Ascending aorta (tissue), 2 donors: ENCODE measurements at regions not wholly inside any gene's neighbourhood (a gene's known extent, or its start where the extent isn't known, plus 50 kb on each side); places are given as distances from the start of the nearest gene placed in this dataset.

Experiments
- DNase-seq, 2 donors: peaks; one replicate each; pipeline ENCODE4 v3.0.0-alpha.2; 2019; ENCODE audit warnings: low spot score in 2 of 2
- H3K27ac ChIP-seq, 2 donors: fragments of 200-600 bp; sonication (generic); one replicate each; pipeline ENCODE4 v1.5.1; 2016 to 2017; ENCODE audit warnings: mild to moderate bottlenecking in 1 of 2
- H3K27me3 ChIP-seq: fragments of 200-600 bp; sonication (generic); one replicate; pipeline ENCODE4 v1.5.1; 2017
- H3K36me3 ChIP-seq, 2 donors: fragments of 200-600 bp; sonication (generic); one replicate each; pipeline ENCODE4 v1.5.1; 2016
- H3K4me1 ChIP-seq, 2 donors: fragments of 200-600 bp; sonication (generic); one replicate each; pipeline ENCODE4 v1.5.1; 2016 to 2017; ENCODE audit warnings: mild to moderate bottlenecking in 1 of 2
- H3K4me3 ChIP-seq, 2 donors: fragments of 200-600 bp; sonication (generic); one replicate each; pipeline ENCODE4 v1.5.1; 2016 to 2017; ENCODE audit warnings: mild to moderate bottlenecking in 1 of 2
- H3K9me3 ChIP-seq, 2 donors: fragments of 200-600 bp; sonication (generic); one replicate each; pipeline ENCODE4 v1.5.1; 2016
- intact Hi-C: fragments of 100-400 bp; cut with DNase I; formaldehyde crosslinking; loops from one replicate; pipeline ENCODE4 v1.15.1; 2023
- TF ChIP-seq, protein P1 (sequence below), 3 experiments: fragments of 200-600 bp in 2 of 3; fragments of 450-650 bp in 1 of 3; sonication (generic) in 2 of 3; IDR thresholded peaks; one replicate each; pipeline ENCODE4 v1.5.1; 2016 to 2019; ENCODE audit warnings: antibody characterized with exemption in 3 of 3, mild to moderate bottlenecking in 1 of 3, moderate library complexity in 1 of 3

DNA sequence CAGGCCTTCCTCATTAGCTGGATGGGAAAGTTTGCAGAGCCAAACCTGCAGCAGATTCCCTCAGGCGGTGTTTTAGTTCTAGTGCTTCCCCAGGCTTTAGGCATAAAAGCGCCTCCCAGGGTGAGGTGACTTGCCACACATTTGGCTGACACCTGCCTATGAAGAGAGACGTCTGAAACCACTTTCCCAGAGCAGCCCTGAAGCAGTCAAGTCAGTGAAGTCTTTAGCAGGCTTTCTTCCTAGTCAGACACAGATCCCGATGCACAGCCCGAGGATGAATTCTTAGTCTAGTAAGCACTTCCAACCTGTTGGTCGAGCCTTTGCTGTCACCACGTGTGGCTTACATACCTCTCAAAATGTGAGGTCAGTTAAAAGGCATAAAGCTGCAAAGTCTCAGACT lies 484.1 kb downstream of the SMARCA1 start:
- no peaks in the 10 kb centered on the region for H3K9me3 ChIP-seq
- no peak for DNase-seq
- no peaks in the 10 kb centered on the region for H3K27me3 ChIP-seq
- TF ChIP-seq, protein P1, sequence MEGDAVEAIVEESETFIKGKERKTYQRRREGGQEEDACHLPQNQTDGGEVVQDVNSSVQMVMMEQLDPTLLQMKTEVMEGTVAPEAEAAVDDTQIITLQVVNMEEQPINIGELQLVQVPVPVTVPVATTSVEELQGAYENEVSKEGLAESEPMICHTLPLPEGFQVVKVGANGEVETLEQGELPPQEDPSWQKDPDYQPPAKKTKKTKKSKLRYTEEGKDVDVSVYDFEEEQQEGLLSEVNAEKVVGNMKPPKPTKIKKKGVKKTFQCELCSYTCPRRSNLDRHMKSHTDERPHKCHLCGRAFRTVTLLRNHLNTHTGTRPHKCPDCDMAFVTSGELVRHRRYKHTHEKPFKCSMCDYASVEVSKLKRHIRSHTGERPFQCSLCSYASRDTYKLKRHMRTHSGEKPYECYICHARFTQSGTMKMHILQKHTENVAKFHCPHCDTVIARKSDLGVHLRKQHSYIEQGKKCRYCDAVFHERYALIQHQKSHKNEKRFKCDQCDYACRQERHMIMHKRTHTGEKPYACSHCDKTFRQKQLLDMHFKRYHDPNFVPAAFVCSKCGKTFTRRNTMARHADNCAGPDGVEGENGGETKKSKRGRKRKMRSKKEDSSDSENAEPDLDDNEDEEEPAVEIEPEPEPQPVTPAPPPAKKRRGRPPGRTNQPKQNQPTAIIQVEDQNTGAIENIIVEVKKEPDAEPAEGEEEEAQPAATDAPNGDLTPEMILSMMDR (IDR thresholded peaks at IDR 0.05), result no peak
- H3K36me3 ChIP-seq, result no peaks in the 10 kb centered on the region
- no peak overlapping the region for H3K27ac ChIP-seq
- H3K4me3 ChIP-seq, result no peak overlapping the region
- H3K4me1 ChIP-seq, result no peaks in the 10 kb centered on the region
- intact Hi-C loops, result no loop called here

DNA sequence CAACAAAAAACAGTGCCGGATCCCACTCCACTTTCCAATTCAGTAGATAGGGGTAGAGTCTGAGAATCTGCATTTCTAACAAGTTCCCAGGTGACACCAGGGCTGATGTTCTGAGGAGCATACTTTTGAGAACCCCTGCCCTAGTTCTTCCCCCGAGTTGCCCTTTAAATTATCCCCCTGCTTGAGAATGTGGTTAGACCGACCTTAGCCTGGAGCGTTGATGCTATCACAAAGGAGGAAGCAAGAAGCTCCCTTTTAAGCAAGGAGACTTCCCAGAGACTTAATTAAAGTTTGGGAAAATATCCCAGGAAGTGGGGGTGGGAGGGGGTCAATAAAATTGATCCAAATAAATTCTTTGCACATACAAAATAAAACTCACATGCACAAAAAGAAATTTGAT lies 485.9 kb downstream of the SMARCA1 start:
- no peak for DNase-seq
- H3K36me3 ChIP-seq, result no peaks in the 10 kb centered on the region
- H3K4me1 ChIP-seq, result no peaks in the 10 kb centered on the region
- intact Hi-C loops, result no loop called here
- no peak overlapping the region for H3K4me3 ChIP-seq
- TF ChIP-seq, protein P1 (IDR thresholded peaks at IDR 0.05), result no peak
- H3K27ac ChIP-seq, result no peak overlapping the region
- no peaks in the 10 kb centered on the region for H3K9me3 ChIP-seq
- no peaks in the 10 kb centered on the region for H3K27me3 ChIP-seq

- TF ChIP-seq, protein P1 (IDR thresholded peaks at IDR 0.05), result no peak
- intact Hi-C loops, result no loop called here
- Histone ChIP-seq H3K4me3 (no peak overlapping the region), H3K27ac (no peak overlapping the region), H3K9me3 (no peaks in the 10 kb centered on the region), H3K36me3 (no peaks in the 10 kb centered on the region), H3K4me1 (no peaks in the 10 kb centered on the region), H3K27me3 (no peaks in the 10 kb centered on the region)
- no peak for DNase-seq
Observed at GRCh38 chrX:129035180-129035579, 488.1 kb downstream of the SMARCA1 start.

GRCh38 chrX:129034196-129034595 lies 489.1 kb downstream of the SMARCA1 start:
- no peaks in the 10 kb centered on the region for H3K9me3 ChIP-seq
- no peaks in the 10 kb centered on the region for H3K27me3 ChIP-seq
- no peak for DNase-seq
- intact Hi-C loops, result no loop called here
- no peaks in the 10 kb centered on the region for H3K36me3 ChIP-seq
- TF ChIP-seq, protein P1 (IDR thresholded peaks at IDR 0.05), result no peak
- no peak overlapping the region for H3K4me3 ChIP-seq
- H3K27ac ChIP-seq, result no peak overlapping the region
- no peaks in the 10 kb centered on the region for H3K4me1 ChIP-seq

DNA sequence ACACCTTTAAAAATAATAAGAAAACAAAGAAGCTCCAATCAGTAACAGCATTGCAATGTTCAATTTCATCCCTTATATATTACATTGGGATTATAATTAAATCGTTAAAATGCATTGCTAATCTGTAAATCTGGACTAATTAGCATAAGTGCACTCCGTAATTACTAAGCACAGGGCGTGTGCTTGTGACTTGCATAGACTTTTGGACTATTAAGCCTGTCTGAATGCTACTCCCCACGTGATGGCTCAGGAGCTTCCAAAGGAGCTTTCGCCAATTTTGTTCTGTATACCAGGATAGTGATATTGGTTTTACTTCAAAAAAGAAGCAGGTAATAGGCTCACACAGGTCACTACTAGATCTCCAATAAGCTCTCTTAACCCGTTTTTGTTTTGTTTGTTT lies 497.1 kb downstream of the SMARCA1 start:
- Histone ChIP-seq H3K27ac (no peak overlapping the region), H3K4me3 (no peak overlapping the region), H3K27me3 (no peaks in the 10 kb centered on the region), H3K9me3 (no peaks in the 10 kb centered on the region), H3K36me3 (no peaks in the 10 kb centered on the region), H3K4me1 (no peaks in the 10 kb centered on the region)
- TF ChIP-seq, protein P1 (IDR thresholded peaks at IDR 0.05), result no peak
- intact Hi-C loops, result no loop called here
- DNase-seq, result no peak

DNA sequence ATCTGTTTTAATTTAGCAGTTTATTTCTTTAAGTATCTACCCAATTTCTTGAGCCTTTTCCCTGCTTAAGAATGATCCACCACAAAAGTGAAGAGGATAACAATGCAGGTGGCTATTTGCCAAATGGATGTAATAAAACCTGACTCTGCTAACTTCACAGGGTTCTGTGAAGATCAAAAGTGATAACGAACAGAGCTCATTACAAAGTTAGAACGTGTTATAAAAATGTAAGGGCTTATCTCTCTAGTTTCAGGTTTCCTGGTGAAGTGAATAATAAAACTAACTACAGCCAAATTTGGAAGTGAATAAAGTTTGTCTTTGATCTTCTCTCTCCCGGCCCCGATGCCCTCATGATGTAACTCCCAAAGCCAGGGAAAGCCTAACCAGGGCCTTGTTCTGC lies 497.9 kb downstream of the SMARCA1 start:
- intact Hi-C loops, result no loop called here
- TF ChIP-seq, protein P1 (IDR thresholded peaks at IDR 0.05), result no peak
- H3K27me3 ChIP-seq, result no peaks in the 10 kb centered on the region

More for the DNA sequence above, 497.9 kb downstream of the SMARCA1 start:
- Histone ChIP-seq H3K36me3 (no peaks in the 10 kb centered on the region), H3K4me1 (no peaks in the 10 kb centered on the region), H3K27ac (no peak overlapping the region), H3K4me3 (no peak overlapping the region), H3K9me3 (no peaks in the 10 kb centered on the region)
- no peak for DNase-seq
